WTC11 (cell line): ENCODE measurements at regions not wholly inside any gene's neighbourhood (a gene's known extent, or its start where the extent isn't known, plus 50 kb on each side); places are given as distances from the start of the nearest gene placed in this dataset.
A peak's percentile ranks its signal among the peaks of the same experiment; 100 is the strongest.

Experiments
- ATAC-seq: fragments of 200-7000 bp; cut with Tn5 transposase; 2 replicates; pipeline ENCODE4 v1.10.0; 2021; ENCODE audit warnings: mild to moderate bottlenecking, moderate library complexity
- CTCF ChIA-PET: fragments of 300-600 bp; sonication (Branson Sonifier 250); formaldehyde crosslinking; loops from one replicate; lab custom pipeline; 2021; ENCODE audit warnings: antibody characterized with exemption; lab: Charles Lee
- POLR2A ChIA-PET: fragments of 350-600 bp; sonication (Branson Sonifier 250); formaldehyde crosslinking; loops from one replicate; lab custom pipeline; 2021; ENCODE audit warnings: antibody characterized with exemption; lab: Charles Lee
- DNase-seq: peaks from one replicate; pipeline ENCODE4 v3.0.0; 2021; ENCODE audit warnings: low spot score
- H3K27ac Mint-ChIP-seq: 2 replicates; pipeline ENCODE4 v1.8.0; 2021; ENCODE audit warnings: mixed read lengths
- H3K27me3 Mint-ChIP-seq: 2 replicates; pipeline ENCODE4 v1.8.0; 2021; ENCODE audit warnings: low read depth, mild to moderate bottlenecking, moderate library complexity, mixed read lengths
- H3K36me3 Mint-ChIP-seq: 2 replicates; pipeline ENCODE4 v1.8.0; 2021; ENCODE audit warnings: mixed read lengths
- H3K4me1 Mint-ChIP-seq: 2 replicates; pipeline ENCODE4 v1.8.0; 2022; ENCODE audit warnings: mixed read lengths
- H3K4me3 Mint-ChIP-seq: 2 replicates; pipeline ENCODE4 v1.8.0; 2021; ENCODE audit warnings: mild to moderate bottlenecking, moderate library complexity, mixed read lengths
- H3K9me3 Mint-ChIP-seq: 2 replicates; pipeline ENCODE4 v1.8.0; 2021; ENCODE audit warnings: mixed read lengths
- AR ChIP-seq: fragments of 250-450 bp; sonication (Bioruptor Pico); IDR thresholded peaks from 2 replicates; pipeline ENCODE4 v1.9.0; 2021; ENCODE audit warnings: mild to moderate bottlenecking
- CREB1 ChIP-seq: sonication (generic); formaldehyde crosslinking; IDR thresholded peaks from 2 replicates; pipeline ENCODE4 v1.8.0; 2023; ENCODE audit warnings: mild to moderate bottlenecking, missing genetic modification reagents
- E2F4 ChIP-seq: sonication (generic); formaldehyde crosslinking; IDR thresholded peaks from 2 replicates; pipeline ENCODE4 v1.8.1; 2022; ENCODE audit warnings: low read depth, mild to moderate bottlenecking, moderate library complexity, missing genetic modification reagents, borderline replicate concordance
- ELF4 ChIP-seq: sonication (generic); formaldehyde crosslinking; IDR thresholded peaks from 2 replicates; pipeline ENCODE4 v1.8.1; 2022; ENCODE audit warnings: low read depth, mild to moderate bottlenecking, moderate library complexity, missing genetic modification reagents
- NFATC4 ChIP-seq: fragments of 250-450 bp; sonication (Bioruptor Pico); IDR thresholded peaks from 2 replicates; pipeline ENCODE4 v1.9.0; 2021; ENCODE audit warnings: mild to moderate bottlenecking
- NR1H2 ChIP-seq: sonication (generic); formaldehyde crosslinking; IDR thresholded peaks from 2 replicates; pipeline ENCODE4 v1.9.0; 2021; ENCODE audit warnings: mild to moderate bottlenecking, moderate library complexity, missing genetic modification reagents
- NR2C2 ChIP-seq: sonication (generic); formaldehyde crosslinking; IDR thresholded peaks from 2 replicates; pipeline ENCODE4 v1.8.0; 2022; ENCODE audit warnings: mild to moderate bottlenecking, missing genetic modification reagents
- USF2 ChIP-seq: sonication (generic); formaldehyde crosslinking; IDR thresholded peaks from 2 replicates; pipeline ENCODE4 v1.8.1; 2023; ENCODE audit warnings: mild to moderate bottlenecking, missing genetic modification reagents, moderate library complexity
- ZNF232 ChIP-seq: sonication (generic); formaldehyde crosslinking; IDR thresholded peaks from 2 replicates; pipeline ENCODE4 v1.8.0; 2022; ENCODE audit warnings: mild to moderate bottlenecking, missing genetic modification reagents
- ZNF423 ChIP-seq: fragments of 250-450 bp; sonication (Bioruptor Pico); IDR thresholded peaks from 2 replicates; pipeline ENCODE4 v2.1.2; 2022; ENCODE audit warnings: mild to moderate bottlenecking, moderate library complexity
- ZNF512 ChIP-seq: sonication (generic); formaldehyde crosslinking; IDR thresholded peaks from 2 replicates; pipeline ENCODE4 v1.8.1; 2022; ENCODE audit warnings: missing genetic modification reagents, borderline replicate concordance
- TF ChIP-seq, protein P1 (sequence below): fragments of 250-450 bp; sonication (Bioruptor Pico); IDR thresholded peaks from 2 replicates; pipeline ENCODE4 v1.9.0; 2021; ENCODE audit warnings: mild to moderate bottlenecking, borderline replicate concordance
- TF ChIP-seq, protein P2 (sequence below): sonication (generic); formaldehyde crosslinking; IDR thresholded peaks from 2 replicates; pipeline ENCODE4 v1.8.1; 2022; ENCODE audit warnings: mild to moderate bottlenecking, missing genetic modification reagents, moderate library complexity, borderline replicate concordance
- TF ChIP-seq, protein P3 (sequence below): fragments of 250-450 bp; sonication (Bioruptor Pico); IDR thresholded peaks from 2 replicates; pipeline ENCODE4 v1.9.0; 2021; ENCODE audit warnings: mild to moderate bottlenecking
- TF ChIP-seq, protein P4 (sequence below): sonication (generic); formaldehyde crosslinking; conservative IDR thresholded peaks from 2 replicates; pipeline ENCODE4 v1.8.1; 2023; ENCODE audit warnings: mild to moderate bottlenecking, low read depth, missing genetic modification reagents, moderate library complexity

GRCh38 chrX:26522501-26522900 is 306.5 kb downstream of the MAGEB5 start:
- CTCF ChIA-PET, result no interaction called here
- no peak for DNase-seq
- TF ChIP-seq NFATC4 (CRISPR knock-in tag) (no peak), AR (no peak), E2F4 (CRISPR knock-in tag) (no peak), USF2 (CRISPR knock-in tag) (no peak), ELF4 (CRISPR knock-in tag) (no peak), ZNF512 (CRISPR knock-in tag) (no peak)
- TF ChIP-seq, protein P1, sequence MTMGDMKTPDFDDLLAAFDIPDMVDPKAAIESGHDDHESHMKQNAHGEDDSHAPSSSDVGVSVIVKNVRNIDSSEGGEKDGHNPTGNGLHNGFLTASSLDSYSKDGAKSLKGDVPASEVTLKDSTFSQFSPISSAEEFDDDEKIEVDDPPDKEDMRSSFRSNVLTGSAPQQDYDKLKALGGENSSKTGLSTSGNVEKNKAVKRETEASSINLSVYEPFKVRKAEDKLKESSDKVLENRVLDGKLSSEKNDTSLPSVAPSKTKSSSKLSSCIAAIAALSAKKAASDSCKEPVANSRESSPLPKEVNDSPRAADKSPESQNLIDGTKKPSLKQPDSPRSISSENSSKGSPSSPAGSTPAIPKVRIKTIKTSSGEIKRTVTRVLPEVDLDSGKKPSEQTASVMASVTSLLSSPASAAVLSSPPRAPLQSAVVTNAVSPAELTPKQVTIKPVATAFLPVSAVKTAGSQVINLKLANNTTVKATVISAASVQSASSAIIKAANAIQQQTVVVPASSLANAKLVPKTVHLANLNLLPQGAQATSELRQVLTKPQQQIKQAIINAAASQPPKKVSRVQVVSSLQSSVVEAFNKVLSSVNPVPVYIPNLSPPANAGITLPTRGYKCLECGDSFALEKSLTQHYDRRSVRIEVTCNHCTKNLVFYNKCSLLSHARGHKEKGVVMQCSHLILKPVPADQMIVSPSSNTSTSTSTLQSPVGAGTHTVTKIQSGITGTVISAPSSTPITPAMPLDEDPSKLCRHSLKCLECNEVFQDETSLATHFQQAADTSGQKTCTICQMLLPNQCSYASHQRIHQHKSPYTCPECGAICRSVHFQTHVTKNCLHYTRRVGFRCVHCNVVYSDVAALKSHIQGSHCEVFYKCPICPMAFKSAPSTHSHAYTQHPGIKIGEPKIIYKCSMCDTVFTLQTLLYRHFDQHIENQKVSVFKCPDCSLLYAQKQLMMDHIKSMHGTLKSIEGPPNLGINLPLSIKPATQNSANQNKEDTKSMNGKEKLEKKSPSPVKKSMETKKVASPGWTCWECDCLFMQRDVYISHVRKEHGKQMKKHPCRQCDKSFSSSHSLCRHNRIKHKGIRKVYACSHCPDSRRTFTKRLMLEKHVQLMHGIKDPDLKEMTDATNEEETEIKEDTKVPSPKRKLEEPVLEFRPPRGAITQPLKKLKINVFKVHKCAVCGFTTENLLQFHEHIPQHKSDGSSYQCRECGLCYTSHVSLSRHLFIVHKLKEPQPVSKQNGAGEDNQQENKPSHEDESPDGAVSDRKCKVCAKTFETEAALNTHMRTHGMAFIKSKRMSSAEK (CRISPR knock-in tag), result no peak
- TF ChIP-seq, protein P2, sequence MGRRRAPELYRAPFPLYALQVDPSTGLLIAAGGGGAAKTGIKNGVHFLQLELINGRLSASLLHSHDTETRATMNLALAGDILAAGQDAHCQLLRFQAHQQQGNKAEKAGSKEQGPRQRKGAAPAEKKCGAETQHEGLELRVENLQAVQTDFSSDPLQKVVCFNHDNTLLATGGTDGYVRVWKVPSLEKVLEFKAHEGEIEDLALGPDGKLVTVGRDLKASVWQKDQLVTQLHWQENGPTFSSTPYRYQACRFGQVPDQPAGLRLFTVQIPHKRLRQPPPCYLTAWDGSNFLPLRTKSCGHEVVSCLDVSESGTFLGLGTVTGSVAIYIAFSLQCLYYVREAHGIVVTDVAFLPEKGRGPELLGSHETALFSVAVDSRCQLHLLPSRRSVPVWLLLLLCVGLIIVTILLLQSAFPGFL, result no peak
- TF ChIP-seq, protein P3, sequence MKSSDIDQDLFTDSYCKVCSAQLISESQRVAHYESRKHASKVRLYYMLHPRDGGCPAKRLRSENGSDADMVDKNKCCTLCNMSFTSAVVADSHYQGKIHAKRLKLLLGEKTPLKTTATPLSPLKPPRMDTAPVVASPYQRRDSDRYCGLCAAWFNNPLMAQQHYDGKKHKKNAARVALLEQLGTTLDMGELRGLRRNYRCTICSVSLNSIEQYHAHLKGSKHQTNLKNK, result no peak
- H3K27me3 Mint-ChIP-seq, result peaks cover 24% of the 10 kb centered on the region
- peaks cover 27% of the 10 kb centered on the region for H3K4me1 Mint-ChIP-seq
- POLR2A ChIA-PET, result no interaction called here
- H3K36me3 Mint-ChIP-seq, result peaks cover 13% of the 10 kb centered on the region
- peaks cover 6% of the 10 kb centered on the region for H3K9me3 Mint-ChIP-seq
- H3K27ac Mint-ChIP-seq, result peak overlapping the region; percentile 20
- peak; percentile 94 for ATAC-seq
- H3K4me3 Mint-ChIP-seq, result peak overlapping the region; percentile 5

- H3K36me3 Mint-ChIP-seq, result no peaks in the 10 kb centered on the region; the same call in 1 of the 2 replicates
- POLR2A ChIA-PET, result no interaction called here
- CTCF ChIA-PET, result no interaction called here
- H3K27me3 Mint-ChIP-seq, result no peaks in the 10 kb centered on the region; the same call in 1 of the 2 replicates
- H3K4me1 Mint-ChIP-seq, result peaks cover 16% of the 10 kb centered on the region
- no peak overlapping the region for H3K27ac Mint-ChIP-seq
- H3K4me3 Mint-ChIP-seq, result no peak overlapping the region
- H3K9me3 Mint-ChIP-seq, result no peaks in the 10 kb centered on the region
- DNase-seq (no peak), ATAC-seq (no peak)
- TF ChIP-seq NR2C2 (no peak), ZNF232 (CRISPR knock-in tag) (no peak), ZNF423 (CRISPR knock-in tag) (no peak), CREB1 (no peak), E2F4 (CRISPR knock-in tag) (no peak), NR1H2 (no peak)
- TF ChIP-seq, protein P4, sequence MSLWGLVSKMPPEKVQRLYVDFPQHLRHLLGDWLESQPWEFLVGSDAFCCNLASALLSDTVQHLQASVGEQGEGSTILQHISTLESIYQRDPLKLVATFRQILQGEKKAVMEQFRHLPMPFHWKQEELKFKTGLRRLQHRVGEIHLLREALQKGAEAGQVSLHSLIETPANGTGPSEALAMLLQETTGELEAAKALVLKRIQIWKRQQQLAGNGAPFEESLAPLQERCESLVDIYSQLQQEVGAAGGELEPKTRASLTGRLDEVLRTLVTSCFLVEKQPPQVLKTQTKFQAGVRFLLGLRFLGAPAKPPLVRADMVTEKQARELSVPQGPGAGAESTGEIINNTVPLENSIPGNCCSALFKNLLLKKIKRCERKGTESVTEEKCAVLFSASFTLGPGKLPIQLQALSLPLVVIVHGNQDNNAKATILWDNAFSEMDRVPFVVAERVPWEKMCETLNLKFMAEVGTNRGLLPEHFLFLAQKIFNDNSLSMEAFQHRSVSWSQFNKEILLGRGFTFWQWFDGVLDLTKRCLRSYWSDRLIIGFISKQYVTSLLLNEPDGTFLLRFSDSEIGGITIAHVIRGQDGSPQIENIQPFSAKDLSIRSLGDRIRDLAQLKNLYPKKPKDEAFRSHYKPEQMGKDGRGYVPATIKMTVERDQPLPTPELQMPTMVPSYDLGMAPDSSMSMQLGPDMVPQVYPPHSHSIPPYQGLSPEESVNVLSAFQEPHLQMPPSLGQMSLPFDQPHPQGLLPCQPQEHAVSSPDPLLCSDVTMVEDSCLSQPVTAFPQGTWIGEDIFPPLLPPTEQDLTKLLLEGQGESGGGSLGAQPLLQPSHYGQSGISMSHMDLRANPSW, result no peak
Measured at GRCh38 chrX:26511589-26512363, 295.8 kb downstream of the MAGEB5 start.
